SU-DHL-6 (cell line): ENCODE measurements at regions not wholly inside any gene's neighbourhood (a gene's known extent, or its start where the extent isn't known, plus 50 kb on each side); places are given as distances from the start of the nearest gene placed in this dataset.

ENCODE experiments used
- H2AFZ ChIP-seq: fragments of 200-600 bp; sonication (generic); 2 replicates; pipeline ENCODE4 v1.6.1; 2014; ENCODE audit warnings: low read depth, mild to moderate bottlenecking, moderate library complexity, mixed read lengths, antibody characterized with exemption, low read length; ENCODE audit not compliant: severe bottlenecking
- H3F3A ChIP-seq: fragments of 200-600 bp; shearing (Covaris generic); 2 replicates; pipeline ENCODE4 v1.6.0; 2016; ENCODE audit warnings: antibody characterized with exemption, mild to moderate bottlenecking; ENCODE audit not compliant: insufficient read depth
- H3K27ac ChIP-seq: fragments of 200-600 bp; sonication (generic); 2 replicates; pipeline ENCODE4 v1.5.1; 2016; ENCODE audit warnings: low read depth, mild to moderate bottlenecking, low read length, moderate library complexity, mixed read lengths
- H3K27me3 ChIP-seq: fragments of 200-600 bp; sonication (generic), shearing (Covaris generic); 2 replicates; pipeline ENCODE4 v1.6.0; 2014; ENCODE audit warnings: mild to moderate bottlenecking, low read length
- H3K36me3 ChIP-seq: fragments of 200-600 bp; sonication (generic); 2 replicates; pipeline ENCODE4 v1.6.1; 2014; ENCODE audit warnings: mild to moderate bottlenecking, low read length, mixed read lengths
- H3K4me2 ChIP-seq: fragments of 300-600, 200-600 bp; shearing (Covaris generic), sonication (generic); 2 replicates; pipeline ENCODE4 v1.6.0; 2014; ENCODE audit warnings: low read length, low read depth, mild to moderate bottlenecking; ENCODE audit not compliant: poor library complexity, severe bottlenecking
- H3K4me3 ChIP-seq: fragments of 200-600 bp; sonication (generic); 2 replicates; pipeline ENCODE4 v1.5.1; 2014; ENCODE audit warnings: antibody characterized with exemption, low read length, mild to moderate bottlenecking, mixed read lengths; ENCODE audit not compliant: insufficient read depth, poor library complexity, severe bottlenecking
- H3K79me2 ChIP-seq: fragments of 200-600 bp; sonication (generic); 2 replicates; pipeline ENCODE4 v1.6.1; 2014; ENCODE audit warnings: mild to moderate bottlenecking, low read length, moderate library complexity; ENCODE audit not compliant: insufficient read depth
- H3K9ac ChIP-seq: fragments of 200-600 bp; sonication (generic); 2 replicates; pipeline ENCODE4 v1.7.0; 2014; ENCODE audit warnings: mild to moderate bottlenecking, low read length
- H3K9me2 ChIP-seq: fragments of 200-600 bp; sonication (generic); replicated peaks from 2 replicates; pipeline ENCODE4 v1.6.1; 2014; ENCODE audit warnings: low read length; ENCODE audit not compliant: insufficient read depth
- H3K9me3 ChIP-seq: fragments of 200-600 bp; sonication (generic); 2 replicates; pipeline ENCODE4 v1.6.1; 2014; ENCODE audit warnings: low read length, mixed read lengths; ENCODE audit not compliant: insufficient read depth
- H4K20me1 ChIP-seq: fragments of 200-600 bp; sonication (generic); 2 replicates; pipeline ENCODE4 v1.6.1; 2014; ENCODE audit warnings: low read depth, mild to moderate bottlenecking, antibody characterized with exemption, low read length, moderate library complexity, mixed read lengths
- EZH2phosphoT487 ChIP-seq: fragments of 200-600 bp; sonication (generic), shearing (Covaris generic); conservative IDR thresholded peaks from 2 replicates; pipeline ENCODE4 v1.6.1; 2018; ENCODE audit warnings: mild to moderate bottlenecking, antibody characterized with exemption, low read length, moderate library complexity, mixed read lengths
- TF ChIP-seq, protein P1 (sequence below): fragments of 200-600 bp; sonication (generic); IDR thresholded peaks from one replicate; pipeline ENCODE4 v1.5.1; 2017; ENCODE audit warnings: antibody characterized with exemption, mild to moderate bottlenecking, low read length, moderate library complexity; ENCODE audit not compliant: insufficient read depth, poor library complexity, severe bottlenecking

DNA sequence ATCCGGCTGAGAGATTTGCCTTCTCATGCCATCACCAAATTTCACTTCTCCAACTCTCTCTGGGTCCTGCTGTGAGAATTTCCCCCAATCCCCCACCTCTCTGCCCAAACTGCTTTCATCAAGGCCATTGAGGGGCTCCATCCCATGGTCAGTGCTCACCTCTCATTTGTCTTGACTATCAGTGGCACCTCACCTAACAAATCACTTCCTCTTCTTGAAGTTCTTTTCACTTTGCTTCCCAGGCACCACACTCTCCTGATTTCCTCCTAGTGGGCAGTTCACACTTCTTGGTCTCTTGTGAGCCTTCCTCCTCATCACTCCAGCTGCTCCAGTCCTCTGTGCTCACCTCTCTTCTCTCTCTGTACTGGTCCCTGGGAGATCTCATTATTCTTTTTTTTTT lies 169.6 kb downstream of the OPA1 start:
- Histone ChIP-seq H3K9me3 (peaks cover 3% of the 10 kb centered on the region; the same call in 1 of the 2 replicates), H3K27ac (no peak overlapping the region), H3K9me2 (no peaks in the 10 kb centered on the region), H3K36me3 (no peaks in the 10 kb centered on the region), H2AFZ (no peak overlapping the region), H3K79me2 (no peaks in the 10 kb centered on the region), H3K4me3 (no peak overlapping the region), H3K27me3 (no peaks in the 10 kb centered on the region), H3F3A (no peaks in the 10 kb centered on the region), H3K9ac (no peak overlapping the region), H4K20me1 (no peaks in the 10 kb centered on the region), H3K4me2 (no peak overlapping the region)
- TF ChIP-seq EZH2phosphoT487, result no peak
- TF ChIP-seq, protein P1, sequence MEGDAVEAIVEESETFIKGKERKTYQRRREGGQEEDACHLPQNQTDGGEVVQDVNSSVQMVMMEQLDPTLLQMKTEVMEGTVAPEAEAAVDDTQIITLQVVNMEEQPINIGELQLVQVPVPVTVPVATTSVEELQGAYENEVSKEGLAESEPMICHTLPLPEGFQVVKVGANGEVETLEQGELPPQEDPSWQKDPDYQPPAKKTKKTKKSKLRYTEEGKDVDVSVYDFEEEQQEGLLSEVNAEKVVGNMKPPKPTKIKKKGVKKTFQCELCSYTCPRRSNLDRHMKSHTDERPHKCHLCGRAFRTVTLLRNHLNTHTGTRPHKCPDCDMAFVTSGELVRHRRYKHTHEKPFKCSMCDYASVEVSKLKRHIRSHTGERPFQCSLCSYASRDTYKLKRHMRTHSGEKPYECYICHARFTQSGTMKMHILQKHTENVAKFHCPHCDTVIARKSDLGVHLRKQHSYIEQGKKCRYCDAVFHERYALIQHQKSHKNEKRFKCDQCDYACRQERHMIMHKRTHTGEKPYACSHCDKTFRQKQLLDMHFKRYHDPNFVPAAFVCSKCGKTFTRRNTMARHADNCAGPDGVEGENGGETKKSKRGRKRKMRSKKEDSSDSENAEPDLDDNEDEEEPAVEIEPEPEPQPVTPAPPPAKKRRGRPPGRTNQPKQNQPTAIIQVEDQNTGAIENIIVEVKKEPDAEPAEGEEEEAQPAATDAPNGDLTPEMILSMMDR, result no peak

DNA sequence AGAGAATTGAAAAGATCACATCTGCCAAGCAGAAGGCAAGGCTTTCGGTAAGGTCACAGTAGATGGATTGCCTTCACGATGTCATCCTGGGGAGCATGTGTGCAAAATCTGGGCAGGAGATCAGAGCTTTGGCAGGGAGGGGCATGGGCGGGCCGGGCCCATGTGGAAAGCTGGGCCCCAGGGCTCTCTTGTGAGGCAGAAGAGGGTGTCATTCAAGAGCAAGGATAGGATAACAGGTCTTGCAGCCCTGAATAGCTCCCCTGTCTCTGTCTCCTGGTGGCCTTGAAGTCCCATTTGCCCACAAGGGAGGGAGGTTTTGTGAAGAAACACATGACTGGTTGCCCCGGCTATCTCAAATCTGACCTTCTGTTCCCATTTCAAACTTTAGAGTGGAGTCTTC lies 172.0 kb downstream of the OPA1 start:
- Histone ChIP-seq H3K27me3 (no peaks in the 10 kb centered on the region), H4K20me1 (no peaks in the 10 kb centered on the region), H3K9me3 (no peaks in the 10 kb centered on the region), H3K9me2 (no peaks in the 10 kb centered on the region), H3K4me2 (no peak overlapping the region), H3F3A (no peaks in the 10 kb centered on the region), H3K9ac (no peak overlapping the region), H3K36me3 (no peaks in the 10 kb centered on the region), H3K27ac (no peak overlapping the region), H3K79me2 (no peaks in the 10 kb centered on the region), H2AFZ (no peak overlapping the region), H3K4me3 (no peak overlapping the region)
- no peak for TF ChIP-seq EZH2phosphoT487
- TF ChIP-seq, protein P1, result no peak

DNA sequence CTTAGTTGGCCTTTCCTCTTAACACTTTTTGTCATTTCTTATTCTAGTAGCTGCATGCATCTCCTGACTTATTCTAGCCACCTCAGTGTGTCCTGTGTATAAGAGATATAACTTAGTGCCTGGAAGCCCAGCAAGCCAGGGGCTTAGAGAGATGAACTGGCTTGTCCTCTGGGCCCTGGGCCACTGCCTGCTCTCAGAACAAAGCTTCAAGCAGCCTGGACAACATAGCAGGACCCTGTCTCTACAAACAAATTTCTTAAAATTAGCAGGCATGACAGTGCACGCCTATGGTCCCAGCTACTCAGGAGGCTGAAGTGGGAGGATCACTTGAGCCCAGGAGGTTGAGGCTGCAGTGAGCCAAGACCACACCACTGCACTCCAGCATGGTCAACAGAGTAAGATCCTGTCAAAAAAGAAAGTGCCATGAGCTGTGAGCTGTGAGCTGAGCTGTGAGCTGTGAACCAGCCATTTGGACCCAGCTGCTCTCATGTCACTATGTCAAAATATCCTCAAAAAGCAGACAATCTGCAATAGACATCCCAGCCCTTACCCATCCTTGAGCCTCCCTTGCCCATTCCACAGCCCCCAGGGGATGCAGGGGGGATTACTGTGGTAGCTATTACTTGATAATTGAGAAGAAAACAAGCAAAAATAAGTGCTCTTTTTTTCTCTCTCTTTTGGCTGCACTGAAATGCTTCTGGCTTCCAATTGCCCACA lies 174.5 kb downstream of the OPA1 start:
- Histone ChIP-seq H3K4me2 (no peak overlapping the region), H2AFZ (no peak overlapping the region), H3K9me2 (no peaks in the 10 kb centered on the region), H3K36me3 (no peaks in the 10 kb centered on the region), H3K27ac (no peak overlapping the region), H4K20me1 (no peaks in the 10 kb centered on the region), H3K9ac (no peak overlapping the region), H3K4me3 (no peak overlapping the region), H3K27me3 (no peaks in the 10 kb centered on the region), H3K9me3 (no peaks in the 10 kb centered on the region), H3F3A (no peaks in the 10 kb centered on the region), H3K79me2 (no peaks in the 10 kb centered on the region)
- no peak for TF ChIP-seq EZH2phosphoT487
- TF ChIP-seq, protein P1, result no peak
